ENCODE measurements at regions not wholly inside any gene's neighbourhood (a gene's known extent, or its start where the extent isn't known, plus 50 kb on each side); places are given as distances from the start of the nearest gene placed in this dataset.
"Not testable (repeated sequence)": the region's sequence is repeated elsewhere in the genome, so short reads cannot be mapped to it uniquely, and the experiment has no call there.

DNA sequence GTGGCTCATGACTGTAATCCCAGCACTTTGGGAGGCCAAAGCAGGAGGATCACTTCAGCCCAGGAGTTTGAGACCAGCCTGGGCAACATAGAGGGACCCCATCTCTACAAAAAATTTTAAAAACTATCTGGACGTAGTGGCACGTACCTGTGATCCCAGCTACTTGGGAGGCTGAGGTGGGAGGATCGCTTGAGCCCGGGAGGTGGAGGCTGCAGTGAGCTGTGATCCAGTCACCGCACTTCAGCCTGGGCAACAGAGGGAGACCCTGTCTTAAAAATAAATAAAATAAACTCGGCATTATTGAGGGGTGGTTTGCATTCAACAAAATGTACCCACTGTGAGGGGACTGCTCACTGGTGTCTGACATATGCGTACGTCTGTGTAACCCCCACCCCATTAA is 79.5 kb upstream of the GSE1 start:
- ATAC-seq, result not testable (repeated sequence)

DNA sequence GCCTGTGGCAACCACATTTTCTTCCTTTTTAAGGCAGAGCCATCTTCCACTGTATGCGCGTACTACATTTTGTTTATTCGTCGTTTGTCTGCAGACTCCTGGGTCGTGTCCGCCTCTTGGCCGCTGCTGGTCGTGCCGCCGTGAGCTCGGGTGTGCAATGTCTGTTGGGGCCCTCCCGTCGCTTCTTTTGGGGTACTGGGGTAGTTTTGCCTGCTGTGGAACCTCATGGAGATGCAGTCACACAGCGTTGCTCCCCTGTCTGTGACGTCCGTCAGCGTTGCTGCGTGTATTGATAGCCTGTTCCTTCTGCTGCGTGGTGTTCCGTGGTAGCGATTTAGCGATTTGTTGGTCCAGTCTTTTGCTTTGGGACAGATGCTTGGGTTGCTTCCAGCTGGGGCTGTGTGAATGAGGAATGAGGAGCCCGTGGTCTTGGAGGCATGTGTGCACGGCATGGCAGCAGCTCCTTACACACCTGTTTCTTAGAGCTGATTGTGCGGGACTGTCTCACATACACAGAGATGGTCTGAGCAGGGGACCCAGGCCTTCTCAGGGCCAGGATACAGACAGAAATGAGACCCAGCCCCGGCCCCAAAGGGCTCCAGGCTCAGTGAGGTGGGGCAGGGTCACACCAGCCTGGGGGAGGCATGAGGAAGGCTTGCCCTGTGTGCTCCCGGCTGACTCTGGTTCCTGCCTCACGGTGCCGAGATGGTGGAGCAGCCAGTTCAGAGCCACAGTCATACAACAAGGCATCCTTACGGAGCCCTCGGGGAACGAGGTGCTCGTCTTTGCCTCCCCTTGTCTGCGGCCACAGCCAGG is 78.4 kb upstream of the GSE1 start:
- ATAC-seq, result no peak

DNA sequence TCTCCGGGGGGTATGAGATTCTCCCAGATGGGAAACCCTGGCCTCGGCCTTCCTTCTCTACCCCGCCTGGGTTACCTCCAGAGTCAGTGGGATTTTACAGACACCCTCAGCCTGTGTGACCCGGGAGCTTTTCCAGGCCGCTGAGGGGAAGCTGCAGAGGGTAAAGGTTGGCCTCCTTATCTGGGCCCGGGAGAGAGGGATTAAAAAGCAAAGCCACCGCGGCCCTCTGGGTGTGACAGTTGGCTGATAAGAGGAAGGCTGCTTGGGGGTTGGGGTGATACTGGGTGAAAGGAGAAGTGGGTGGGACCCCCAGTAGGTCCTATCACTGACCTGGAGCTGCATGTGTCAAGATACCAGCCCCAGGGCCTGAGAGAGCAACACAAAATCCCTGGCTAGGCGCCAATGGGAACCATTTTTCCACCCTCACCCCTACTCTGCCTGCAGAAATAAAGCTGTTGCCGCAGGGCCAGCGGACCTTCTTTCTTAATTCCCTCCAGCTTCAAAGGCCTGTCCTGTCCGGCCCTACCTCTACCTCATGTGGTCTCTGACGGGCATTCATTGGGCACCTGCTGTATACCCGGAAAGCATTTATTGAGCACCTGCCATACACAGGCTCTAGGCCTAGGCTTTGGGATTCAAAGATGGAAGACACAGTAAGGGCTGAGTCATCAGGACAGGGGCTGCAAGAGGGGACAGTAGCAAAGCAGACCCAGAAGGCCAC is 77.6 kb upstream of the GSE1 start:
- ATAC-seq, result no peak

DNA sequence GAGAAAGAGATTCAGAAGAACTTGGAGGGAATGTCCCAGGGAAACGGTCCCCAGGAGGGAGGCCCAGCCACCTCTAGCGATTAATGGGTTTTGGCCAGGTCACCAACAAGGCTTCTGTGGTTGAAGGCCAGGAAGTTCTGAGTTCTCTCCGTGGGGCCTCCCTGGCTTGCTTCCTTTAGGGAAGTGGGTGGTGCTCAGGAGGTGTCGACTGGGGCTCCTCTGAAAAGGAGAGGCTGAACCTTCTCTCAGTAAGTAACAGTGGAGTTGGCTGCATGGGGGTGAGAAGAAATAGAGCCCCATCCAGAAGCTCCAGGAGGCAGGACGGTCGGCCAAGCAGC is 77.1 kb upstream of the GSE1 start:
- ATAC-seq, result no peak

DNA sequence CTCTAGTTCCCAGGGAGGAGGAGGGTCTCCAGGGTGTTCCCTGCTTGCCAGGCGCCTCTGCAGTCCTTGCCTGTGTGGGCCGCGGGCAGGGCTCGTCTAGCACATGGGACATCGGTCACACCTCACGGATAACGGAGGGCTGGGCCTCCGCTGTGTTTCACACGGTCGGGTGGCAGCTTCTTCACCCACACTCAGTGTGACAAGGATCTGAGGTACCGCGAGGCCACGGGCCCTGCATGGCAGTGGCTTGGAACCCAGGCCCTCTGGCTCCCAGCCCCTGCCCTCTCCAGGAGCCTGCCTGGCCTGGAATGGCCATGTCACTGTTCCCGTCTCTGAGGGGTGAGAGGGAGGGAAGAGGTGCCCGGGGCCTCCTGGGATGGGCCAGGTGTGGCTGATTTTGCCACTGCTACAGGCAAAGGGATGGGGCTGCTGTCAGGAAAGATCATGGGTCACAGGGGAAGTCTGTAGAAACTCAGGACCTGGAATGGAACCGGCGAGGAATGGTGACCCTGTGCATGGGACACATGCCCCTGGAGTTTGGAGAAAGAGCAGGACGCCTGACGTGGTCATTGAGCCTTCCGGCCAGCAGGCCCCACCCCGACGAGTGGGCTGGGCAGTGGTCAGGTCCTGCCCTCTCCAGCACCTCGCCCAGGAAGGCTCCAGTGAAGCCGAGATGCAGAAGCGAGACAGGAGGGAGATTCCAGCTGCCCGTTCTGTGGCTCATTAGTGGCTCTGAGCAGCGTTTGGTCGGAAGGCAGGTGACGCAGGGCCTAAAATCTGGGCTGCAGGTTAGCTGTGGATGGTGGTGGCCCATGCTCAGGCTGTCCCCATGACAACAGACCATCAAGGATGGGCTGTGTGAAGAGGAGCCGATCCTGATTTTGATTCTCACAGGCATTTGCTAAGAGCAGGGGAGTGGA is 76.5 kb upstream of the GSE1 start:
- no peak for ATAC-seq

DNA sequence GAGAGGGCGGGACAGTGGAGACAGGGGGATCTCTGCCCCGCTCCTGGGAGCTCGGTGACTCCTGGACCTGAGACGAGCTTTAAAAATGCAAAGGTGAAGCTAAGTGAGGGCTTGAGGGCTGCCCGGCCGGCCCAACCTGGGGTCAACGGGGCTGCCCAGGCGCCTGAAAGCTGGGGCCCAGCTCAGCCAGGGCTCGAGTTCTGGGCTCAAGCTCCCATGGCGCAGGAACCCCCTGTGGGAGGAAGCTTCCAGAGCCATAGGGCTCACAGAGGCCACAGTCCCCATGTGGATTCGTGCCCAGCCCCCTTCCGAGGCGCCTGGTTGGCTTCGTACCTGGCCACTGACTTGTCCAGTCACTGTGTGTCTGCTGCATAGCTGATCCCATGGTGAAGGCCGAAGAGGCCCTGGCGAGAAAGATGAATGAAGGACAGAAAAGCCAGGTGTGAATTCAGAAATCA is 75.8 kb upstream of the GSE1 start:
- ATAC-seq, result no peak

DNA sequence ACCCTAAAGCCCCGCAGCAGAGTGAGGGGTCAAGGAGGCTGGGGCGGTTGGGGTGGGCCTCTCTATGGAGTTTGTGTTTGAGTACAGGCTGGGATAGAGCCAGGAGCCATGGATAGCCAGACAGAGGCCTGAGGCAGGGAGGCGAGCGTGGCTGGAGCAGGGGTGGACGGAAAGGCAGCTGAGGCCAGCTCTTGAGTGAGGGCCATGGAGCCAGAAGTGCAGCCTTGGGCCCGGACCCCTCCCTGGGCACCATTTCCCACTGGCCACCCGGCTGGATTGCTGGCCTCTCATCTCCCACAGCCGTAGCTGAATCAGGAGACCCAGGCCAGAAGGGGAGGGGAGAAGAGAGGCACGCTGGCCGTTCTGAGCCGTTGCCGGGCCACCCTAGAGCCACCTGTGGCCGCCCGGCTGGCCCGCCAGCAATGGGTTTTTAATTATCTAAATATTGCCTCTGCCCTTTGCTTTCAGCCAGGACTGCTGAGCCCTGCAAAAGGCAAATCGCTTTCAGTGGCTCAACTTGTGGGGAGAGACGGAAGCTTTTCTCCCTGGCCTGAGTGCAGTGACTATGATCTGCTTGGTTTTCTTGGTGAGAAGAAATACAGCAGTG is 75.2 kb upstream of the GSE1 start:
- no peak for ATAC-seq

DNA sequence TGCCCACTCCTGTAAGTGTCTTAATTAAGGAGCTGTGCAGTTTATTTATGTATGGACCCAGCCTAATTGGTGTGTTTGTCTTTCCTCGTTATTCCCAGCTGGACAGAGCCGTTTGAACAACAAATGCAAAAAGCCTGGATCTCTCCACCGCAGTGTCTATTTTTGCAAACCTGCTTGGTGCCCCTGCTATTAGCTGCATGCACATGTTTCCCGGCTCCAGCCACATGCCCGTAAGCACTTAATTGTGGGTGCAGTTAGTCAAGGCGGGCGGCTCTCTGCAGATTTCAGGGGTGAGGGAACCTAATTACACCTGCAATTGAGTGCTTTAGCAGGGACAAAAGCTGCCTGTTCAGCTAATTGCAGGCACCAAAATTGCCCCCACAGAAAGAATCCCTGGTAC is 74.0 kb upstream of the GSE1 start:
- no peak for ATAC-seq

DNA sequence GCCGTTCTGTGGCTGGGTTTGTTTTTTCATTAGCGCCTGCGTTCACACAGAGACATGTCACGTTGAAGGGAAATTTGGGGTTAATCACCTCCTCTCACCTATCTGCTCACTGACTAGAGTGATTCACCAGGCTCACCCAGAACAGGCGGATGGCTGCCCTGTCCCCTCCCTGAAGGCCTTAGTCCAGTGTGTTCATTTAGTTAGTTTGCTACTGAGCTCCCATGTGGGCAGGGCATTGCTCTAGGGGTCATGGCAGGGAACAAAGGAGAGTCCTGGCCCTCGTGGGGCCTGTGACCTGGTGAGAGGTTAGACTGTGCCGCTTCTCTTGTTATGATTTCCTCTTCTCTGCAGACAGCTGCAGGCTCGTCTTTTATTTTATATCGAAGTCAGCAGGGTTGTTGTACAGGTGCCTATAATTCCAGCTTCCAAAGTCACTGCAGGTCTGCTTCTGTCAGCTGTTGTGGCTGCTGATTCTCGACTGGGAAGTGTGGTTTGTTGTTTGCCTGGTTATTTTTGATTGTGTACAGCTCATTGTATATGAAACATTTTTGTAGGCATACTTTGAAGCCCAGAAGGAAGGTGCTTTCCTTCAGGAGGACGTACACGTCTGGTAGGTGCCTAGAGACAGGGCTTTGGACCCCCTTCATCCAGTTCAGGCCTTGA is 73.4 kb upstream of the GSE1 start:
- ATAC-seq, result no peak

DNA sequence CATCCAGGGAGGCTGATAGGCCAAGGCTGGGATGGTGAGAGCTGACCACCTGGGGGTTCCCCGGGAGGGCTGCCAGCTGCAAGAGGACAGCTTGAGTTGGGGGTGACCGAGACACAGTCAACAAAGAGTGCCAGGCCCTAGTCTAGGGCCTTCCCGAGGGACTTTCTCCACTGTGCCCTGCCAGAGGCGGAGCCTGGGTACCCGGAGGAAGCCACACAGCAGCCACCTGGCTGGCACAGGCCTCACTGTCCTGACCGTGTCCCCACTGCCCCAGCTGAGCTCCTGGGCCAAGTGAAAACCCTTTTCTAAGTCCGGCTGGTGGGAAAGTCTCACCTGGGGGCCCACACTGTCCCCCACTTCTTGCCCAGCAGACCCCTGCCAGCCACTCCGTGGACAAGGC is 71.9 kb upstream of the GSE1 start:
- no peak for ATAC-seq

DNA sequence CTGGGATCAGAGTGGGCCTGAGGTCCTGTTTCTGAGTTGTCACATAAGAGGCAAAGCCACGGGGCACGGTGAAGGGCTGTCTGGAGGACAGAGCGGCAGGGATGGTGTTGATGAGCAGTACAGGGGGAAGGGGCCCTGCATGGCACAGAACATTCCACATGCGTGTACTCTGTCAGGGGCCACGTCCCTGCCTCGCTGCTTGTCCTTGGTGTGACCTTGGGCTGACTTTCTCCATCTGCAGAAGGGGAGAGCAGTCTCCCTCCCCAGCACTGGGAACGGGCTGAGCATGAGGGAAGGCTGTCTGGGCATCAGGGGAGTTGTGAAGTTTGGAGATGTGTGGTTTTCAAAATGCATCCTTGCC is 71.5 kb upstream of the GSE1 start:
- no peak for ATAC-seq

DNA sequence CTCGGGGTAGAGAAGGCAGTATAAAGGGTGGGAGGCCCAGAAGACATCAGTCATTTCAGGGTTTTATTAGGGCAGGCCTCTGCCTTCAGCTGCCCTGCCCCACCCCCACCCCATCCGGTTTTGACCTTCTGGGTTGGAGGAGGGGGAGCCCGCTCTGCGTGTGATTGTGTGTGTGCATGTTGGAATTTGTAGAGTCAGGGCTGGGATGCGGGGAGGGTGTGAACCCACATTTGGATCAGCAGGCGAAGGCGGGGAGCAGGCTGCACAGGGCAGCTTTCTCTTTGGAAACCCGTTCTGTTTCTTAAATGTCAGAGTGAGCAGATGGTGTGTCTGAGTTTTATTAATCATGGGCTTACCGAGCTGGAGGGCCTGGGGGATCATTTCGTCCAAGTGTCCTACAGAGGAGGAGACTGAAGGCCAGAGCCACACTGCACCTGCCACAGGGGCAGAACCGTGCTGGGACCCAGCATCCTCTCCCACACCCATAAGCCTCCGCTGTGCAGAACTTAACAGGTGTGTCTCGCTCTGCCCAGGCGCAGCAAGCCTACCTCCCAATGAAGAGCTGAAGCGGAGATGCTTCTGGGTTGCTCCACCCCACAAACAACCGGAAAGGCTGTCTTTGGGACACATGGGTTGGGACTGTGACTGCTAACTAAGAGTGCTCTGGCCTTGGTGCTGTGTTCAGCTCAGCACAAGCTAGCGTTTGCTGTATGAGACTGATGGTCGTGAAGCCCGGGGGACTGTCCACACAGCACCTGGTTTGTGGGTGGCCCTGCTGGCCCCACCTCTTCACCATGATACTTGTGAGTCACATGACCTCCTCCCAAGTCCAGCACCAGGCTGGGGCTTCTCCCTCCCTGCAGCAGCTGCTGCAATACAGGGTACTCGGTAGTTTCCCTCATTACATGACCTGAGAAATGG is 70.9 kb upstream of the GSE1 start:
- no peak for ATAC-seq

DNA sequence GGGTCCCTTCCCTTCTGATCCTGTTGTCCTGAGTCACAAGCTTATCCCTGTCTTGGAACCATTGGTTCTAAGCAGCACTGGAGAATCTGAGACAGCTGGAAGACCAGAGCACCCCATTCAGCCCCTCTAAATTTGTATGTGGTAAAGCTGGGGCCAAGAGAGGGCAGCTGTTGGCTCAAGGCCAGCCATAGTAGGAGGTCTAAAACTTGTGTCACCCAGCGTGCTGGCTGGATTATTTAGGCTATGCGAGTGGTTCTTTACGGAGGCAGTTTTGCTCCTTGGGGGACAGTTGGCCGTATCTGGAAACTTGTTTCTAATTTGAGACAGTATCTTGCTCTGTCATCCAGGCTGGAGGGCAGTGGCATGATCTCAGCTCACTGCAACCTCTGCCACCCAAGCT is 69.6 kb upstream of the GSE1 start:
- ATAC-seq, result no peak

DNA sequence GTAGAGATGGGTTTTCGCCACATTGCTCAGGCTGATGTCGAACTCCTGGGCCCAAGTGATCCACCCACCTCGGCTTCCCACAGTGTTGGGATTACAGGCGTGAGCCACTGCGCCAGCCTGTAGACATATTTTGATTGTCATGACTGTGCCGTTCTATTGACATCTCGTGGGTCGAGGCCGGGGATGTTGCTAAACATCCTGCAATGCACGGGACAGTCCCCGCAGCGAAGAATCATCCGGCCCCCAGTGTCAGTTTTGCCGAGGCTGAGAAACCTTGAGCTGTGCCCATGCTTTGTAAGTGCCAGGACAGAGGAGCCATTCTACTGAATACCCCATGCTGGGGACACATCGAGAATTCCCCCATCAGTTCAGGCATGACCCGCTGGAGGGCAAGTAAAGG is 69.1 kb upstream of the GSE1 start:
- ATAC-seq, result no peak

DNA sequence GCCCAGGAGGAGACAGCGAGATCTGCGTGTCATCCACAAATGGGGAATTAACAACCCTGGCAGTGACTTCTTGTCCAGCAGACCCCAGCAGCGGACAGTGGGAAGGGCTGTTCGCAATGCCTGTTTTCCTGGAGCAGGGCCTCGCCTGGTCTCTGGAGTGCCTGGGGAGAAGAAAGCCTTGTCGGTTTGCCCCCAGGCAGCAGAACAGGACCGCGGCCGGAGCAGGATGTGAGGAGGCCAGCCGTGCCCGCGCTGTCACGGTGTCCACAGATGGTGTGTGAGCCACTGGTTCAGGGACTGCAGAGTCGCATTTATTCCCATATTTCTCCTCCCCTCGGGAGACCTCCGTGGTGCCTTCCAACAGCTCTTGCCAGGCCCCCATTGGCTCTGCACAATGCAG is 68.5 kb upstream of the GSE1 start:
- ATAC-seq, result no peak

DNA sequence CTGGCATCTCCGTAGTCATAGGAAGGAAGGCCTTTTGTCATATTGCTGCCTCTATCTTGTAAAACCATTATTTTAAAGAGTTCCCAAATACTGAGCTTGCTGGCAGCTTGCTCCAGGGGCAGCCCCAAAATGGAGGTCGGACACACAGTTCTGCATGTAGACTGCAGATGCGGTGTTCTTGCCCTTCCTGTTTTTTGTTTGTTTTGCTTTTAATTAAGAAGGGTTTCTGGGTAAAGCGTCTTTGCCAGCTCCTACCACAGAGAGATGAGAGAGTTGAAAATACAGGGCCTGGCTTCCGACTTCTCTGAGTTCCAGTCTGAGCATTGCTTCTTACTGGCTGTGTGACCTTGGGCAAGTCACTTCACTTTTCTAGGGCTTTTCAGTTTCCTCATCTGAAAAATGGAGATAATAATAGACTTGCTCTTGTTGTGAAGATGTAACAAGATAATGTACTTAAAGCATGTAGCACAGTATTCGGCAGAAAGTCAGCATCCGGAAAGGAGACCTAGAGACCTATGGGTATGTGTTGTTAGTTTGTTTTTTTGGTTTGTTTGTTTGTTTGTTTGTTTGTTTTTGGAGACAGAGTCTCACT is 67.8 kb upstream of the GSE1 start:
- no peak for ATAC-seq

DNA sequence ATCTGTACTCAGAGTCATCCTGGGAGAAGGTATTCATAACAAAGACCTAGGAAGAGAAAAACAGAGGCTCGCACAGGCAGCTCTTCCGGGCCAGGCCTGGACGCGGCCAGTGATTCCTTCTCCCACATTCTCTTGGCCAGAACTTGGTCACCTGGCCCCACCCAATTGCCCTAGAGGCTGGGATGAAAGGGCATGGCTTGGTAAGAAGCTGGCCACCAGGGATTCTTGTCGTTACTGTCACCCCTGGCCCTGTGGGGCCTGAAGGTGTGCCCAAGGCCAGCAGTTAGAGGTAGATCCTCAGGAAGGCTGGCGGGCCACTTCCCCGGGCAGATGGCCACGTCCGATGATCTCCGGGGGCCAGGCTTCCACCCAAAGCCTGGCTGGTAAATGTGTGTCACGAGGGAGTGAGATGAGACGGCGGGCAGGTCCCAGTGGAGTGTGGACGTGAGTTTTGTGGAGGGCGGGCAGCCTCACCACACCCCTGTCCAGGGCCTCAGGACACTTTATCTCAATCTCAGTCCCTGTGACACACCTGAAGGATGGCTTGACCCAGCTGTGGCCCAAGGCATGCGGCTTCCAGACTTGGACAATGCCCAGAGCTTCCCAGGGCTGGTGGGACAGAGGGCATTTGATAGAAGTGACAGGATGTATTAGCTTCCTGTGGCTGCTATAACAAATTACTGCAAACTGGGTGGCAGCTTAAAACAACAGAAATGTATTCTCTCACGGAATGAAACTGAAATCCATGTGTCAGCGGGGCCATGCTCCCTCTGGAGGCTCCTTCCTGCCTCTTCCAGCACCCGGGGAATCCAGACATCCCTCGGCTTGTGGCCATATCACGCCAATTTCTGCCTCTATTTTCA is 66.3 kb upstream of the GSE1 start:
- no peak for ATAC-seq

DNA sequence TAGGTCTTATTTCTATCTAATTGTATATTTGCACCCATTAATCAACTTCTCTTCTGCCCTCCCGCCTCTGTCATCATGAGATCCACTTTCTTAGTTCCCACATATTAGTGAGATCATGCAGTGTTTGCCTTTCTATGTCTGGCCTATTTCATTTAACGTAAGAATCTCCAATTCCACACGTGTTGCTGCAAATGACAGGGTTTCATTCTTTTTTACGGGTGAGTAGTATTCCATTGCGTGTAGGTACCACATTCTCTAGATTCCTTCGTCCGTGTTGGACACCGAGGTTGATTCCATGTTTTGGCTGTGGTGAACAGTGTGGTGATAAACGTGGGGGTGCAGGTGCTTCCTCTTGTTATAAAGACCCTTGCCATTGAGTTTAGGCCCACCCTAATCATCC is 64.7 kb upstream of the GSE1 start:
- ATAC-seq, result no peak

DNA sequence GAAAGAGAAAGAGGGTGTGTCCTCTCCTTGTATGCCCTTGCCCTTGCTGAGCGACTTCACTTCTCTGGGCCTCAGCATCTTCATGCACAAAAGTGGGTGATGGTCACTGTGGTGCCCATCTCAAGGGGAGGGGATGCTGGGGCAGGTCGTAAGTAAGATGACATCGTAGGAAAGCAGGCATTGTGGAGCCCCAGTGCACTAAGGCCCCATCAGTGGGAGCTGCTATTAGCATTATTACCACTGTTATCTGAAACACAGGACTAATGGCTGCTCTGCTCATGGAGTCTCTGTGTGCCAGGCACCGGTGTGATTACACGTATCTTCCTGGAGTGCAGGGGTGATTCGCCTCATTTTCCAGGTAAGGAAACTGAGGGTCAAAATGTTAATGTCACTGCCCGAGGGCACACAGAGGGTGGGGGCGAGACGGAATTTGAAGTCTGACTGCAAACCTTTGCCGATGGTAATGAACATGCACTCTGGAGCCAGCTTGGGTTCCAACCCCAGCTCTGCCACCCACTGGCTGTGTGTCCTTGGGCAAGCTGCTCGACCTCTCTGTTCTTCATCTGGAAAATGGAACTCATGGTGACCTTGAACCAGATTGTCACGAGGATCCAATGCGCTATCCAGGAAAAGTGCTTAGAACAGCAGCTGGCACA is 63.2 kb upstream of the GSE1 start:
- ATAC-seq, result no peak

Measured in activated CD4-positive, CD25-positive, alpha-beta regulatory T cell treated with anti-CD3 and anti-CD28 coated beads, Interleukin-2, amount 50 U/mL, for 24 hours (primary cell).